Mesenchymal stem cell (in vitro differentiated cells and primary cell): ENCODE measurements at regions not wholly inside any gene's neighbourhood (a gene's known extent, or its start where the extent isn't known, plus 50 kb on each side); places are given as distances from the start of the nearest gene placed in this dataset.

Experiments
- DNase-seq: peaks from one replicate; pipeline ENCODE4 v3.0.0-alpha.2; 2013
- H2AFZ ChIP-seq: one replicate; pipeline ENCODE4 v1.6.1; 2013; ENCODE audit warnings: low read depth, mild to moderate bottlenecking, control low read depth, inconsistent platforms, low read length, moderate library complexity
- H2AK5ac ChIP-seq: 2 replicates; pipeline ENCODE4 v1.6.1; 2013; ENCODE audit warnings: low read length, moderate library complexity, mild to moderate bottlenecking, inconsistent platforms; ENCODE audit not compliant: severe bottlenecking
- H2BK120ac ChIP-seq: one replicate; pipeline ENCODE4 v1.6.1; 2013; ENCODE audit warnings: low read depth, mild to moderate bottlenecking, inconsistent platforms, low read length, moderate library complexity
- H2BK12ac ChIP-seq, 2 experiments: one replicate each; pipeline ENCODE4 v1.6.1; 2013; ENCODE audit warnings: inconsistent platforms in 2 of 2, low read length in 2 of 2, mild to moderate bottlenecking in 2 of 2, moderate library complexity in 2 of 2, control low read depth in 1 of 2
- H2BK15ac ChIP-seq: one replicate; pipeline ENCODE4 v1.6.1; 2013; ENCODE audit warnings: mild to moderate bottlenecking, low read depth, inconsistent platforms; ENCODE audit not compliant: poor library complexity, severe bottlenecking
- H2BK5ac ChIP-seq: 2 replicates; pipeline ENCODE4 v1.6.1; 2013; ENCODE audit warnings: low read depth, mild to moderate bottlenecking, low read length, control low read depth, inconsistent platforms; ENCODE audit not compliant: poor library complexity, severe bottlenecking
- H3K14ac ChIP-seq, 2 experiments: one replicate each; pipeline ENCODE4 v1.6.1; 2013; ENCODE audit warnings: inconsistent platforms in 2 of 2, low read length in 2 of 2, control low read depth in 1 of 2, mild to moderate bottlenecking in 1 of 2, moderate library complexity in 1 of 2
- H3K18ac ChIP-seq, 2 experiments: one replicate each; pipeline ENCODE4 v1.6.1; 2013; ENCODE audit warnings: inconsistent platforms in 2 of 2, low read length in 2 of 2, control low read depth in 1 of 2, low read depth in 1 of 2, mild to moderate bottlenecking in 1 of 2
- H3K23ac ChIP-seq, 2 experiments: one replicate each; pipeline ENCODE4 v1.6.1; 2013; ENCODE audit warnings: inconsistent platforms in 2 of 2, low read length in 2 of 2, mild to moderate bottlenecking in 2 of 2, moderate library complexity in 2 of 2, control low read depth in 1 of 2
- H3K27ac ChIP-seq: 2 replicates; pipeline ENCODE4 v1.5.1; 2013; ENCODE audit warnings: mild to moderate bottlenecking, moderate library complexity, low read length, control low read depth, inconsistent platforms; ENCODE audit not compliant: poor library complexity, severe bottlenecking
- H3K27me3 ChIP-seq, 2 experiments: 2 replicates each; pipeline versions ENCODE4 v1.6.1 to v1.7.0; 2013; ENCODE audit warnings: low read length in 2 of 2, mild to moderate bottlenecking in 2 of 2, moderate library complexity in 2 of 2, control low read depth in 1 of 2, inconsistent platforms in 1 of 2; ENCODE audit not compliant: control insufficient read depth in 1 of 2, insufficient read depth in 1 of 2
- H3K36me3 ChIP-seq, 2 experiments: 2 replicates each; pipeline versions ENCODE4 v1.6.1 to v1.7.0; 2013; ENCODE audit warnings: low read length in 2 of 2, control low read depth in 1 of 2, inconsistent platforms in 1 of 2, low read depth in 1 of 2, mild to moderate bottlenecking in 1 of 2; ENCODE audit not compliant: insufficient read depth in 2 of 2, control insufficient read depth in 1 of 2
- H3K4ac ChIP-seq, 2 experiments: one replicate each; pipeline ENCODE4 v1.6.1; 2013; ENCODE audit warnings: inconsistent platforms in 2 of 2, low read length in 2 of 2, mild to moderate bottlenecking in 2 of 2, moderate library complexity in 2 of 2, control low read depth in 1 of 2, low read depth in 1 of 2
- H3K4me1 ChIP-seq: 2 replicates; pipeline ENCODE4 v1.6.1; 2013; ENCODE audit warnings: low read depth, low read length, control low read depth; ENCODE audit not compliant: control insufficient read depth, insufficient read depth
- H3K4me2 ChIP-seq: 2 replicates; pipeline ENCODE4 v1.6.1; 2013; ENCODE audit warnings: low read length, mild to moderate bottlenecking, inconsistent platforms; ENCODE audit not compliant: poor library complexity, severe bottlenecking
- H3K4me3 ChIP-seq, 2 experiments: 2 replicates each; pipeline versions ENCODE4 v1.5.1 to v1.7.0; 2013; ENCODE audit warnings: low read length in 2 of 2, mild to moderate bottlenecking in 2 of 2, control low read depth in 1 of 2, low read depth in 1 of 2; ENCODE audit not compliant: insufficient read depth in 1 of 2
- H3K79me1 ChIP-seq: replicated peaks from 2 replicates; pipeline ENCODE4 v1.6.1; 2013; ENCODE audit warnings: mild to moderate bottlenecking, control low read depth, low read length, inconsistent platforms; ENCODE audit not compliant: poor library complexity, severe bottlenecking
- H3K9ac ChIP-seq: 2 replicates; pipeline ENCODE4 v1.7.0; 2013; ENCODE audit warnings: mild to moderate bottlenecking, low read length, moderate library complexity
- H3K9me3 ChIP-seq: 2 replicates; pipeline ENCODE4 v1.7.0; 2013; ENCODE audit warnings: mild to moderate bottlenecking, low read length; ENCODE audit not compliant: control insufficient read depth
- H4K8ac ChIP-seq: one replicate; pipeline ENCODE4 v1.6.1; 2013; ENCODE audit warnings: inconsistent platforms, mild to moderate bottlenecking, low read length, moderate library complexity
- H4K91ac ChIP-seq: one replicate; pipeline ENCODE4 v1.6.1; 2013; ENCODE audit warnings: mild to moderate bottlenecking, low read length, inconsistent platforms
- WGBS: methylation state at CpG from one replicate; pipeline ENCODE4 v1.1.7; 2013; ENCODE audit warnings: mixed read lengths; 5-methylcytosine and 5-hydroxymethylcytosine counted together

DNA sequence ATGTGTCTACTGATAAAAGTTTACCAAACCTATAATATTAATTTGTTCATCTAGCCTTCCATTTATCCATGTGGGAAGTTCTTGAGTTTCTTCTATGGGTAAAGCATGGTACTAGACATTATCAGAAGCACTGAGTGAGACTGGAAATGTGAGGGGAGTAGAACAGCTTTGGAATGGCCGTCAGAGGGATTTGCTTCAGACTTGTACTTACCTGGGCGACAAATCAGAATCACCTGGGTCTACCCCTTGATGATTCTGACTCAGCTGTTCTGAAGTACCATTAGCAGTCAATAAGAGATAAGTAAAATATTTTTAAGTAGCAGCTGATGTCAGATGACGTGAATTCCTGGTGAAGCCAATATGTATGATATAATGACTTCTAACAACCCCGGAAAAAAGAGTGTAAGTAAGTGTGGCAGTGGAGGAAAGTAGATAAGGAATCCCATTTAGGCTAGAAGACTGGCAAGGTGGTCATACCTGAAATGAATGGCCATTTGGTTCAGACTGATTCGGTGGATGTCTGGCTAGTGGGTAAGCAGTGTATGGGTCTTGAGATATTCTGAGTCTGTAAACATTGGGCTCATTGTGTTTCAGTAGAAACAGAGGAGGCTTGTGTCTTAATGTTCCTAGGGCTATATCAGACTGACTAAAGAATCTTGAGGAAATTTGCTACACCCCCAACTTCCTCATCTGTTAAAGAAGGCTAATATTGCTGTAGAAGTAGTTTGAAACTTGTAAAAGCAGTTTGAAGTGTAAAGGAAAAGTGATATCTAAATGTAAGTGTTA is 409.2 kb downstream of the NKX6-1 start:
- WGBS = 79% methylated on average over 5 of the region's 5 CpGs

GRCh38 chr4:84085986-84086385 is 413.1 kb downstream of the NKX6-1 start:
- Histone ChIP-seq H4K8ac (no peak overlapping the region), H3K23ac (no peak overlapping the region), H2AK5ac (no peak overlapping the region), H2BK12ac (no peak overlapping the region), H2BK5ac (no peak overlapping the region), H3K4ac (no peak overlapping the region), H3K79me1 (no peaks in the 10 kb centered on the region), H2BK120ac (no peak overlapping the region), H2BK15ac (no peak overlapping the region), H3K4me2 (no peak overlapping the region), H3K27me3 (no peaks in the 10 kb centered on the region), H3K9ac (no peak overlapping the region), H4K91ac (no peak overlapping the region), H3K27ac (no peak overlapping the region), H2AFZ (no peak overlapping the region), H3K18ac (no peak overlapping the region), H3K4me1 (no peaks in the 10 kb centered on the region), H3K9me3 (no peaks in the 10 kb centered on the region), H3K14ac (no peak overlapping the region), H3K4me3 (no peak overlapping the region), H3K36me3 (no peaks in the 10 kb centered on the region)
- DNase-seq = no peak
- WGBS = 84% methylated on average over 3 of the region's 4 CpGs

More for the DNA sequence above, 409.2 kb downstream of the NKX6-1 start:
- no peak overlapping the region for H2BK15ac ChIP-seq
- no peak overlapping the region for H3K23ac ChIP-seq
- H3K36me3 ChIP-seq = no peaks in the 10 kb centered on the region
- H3K14ac ChIP-seq = no peak overlapping the region
- H2BK120ac ChIP-seq = no peak overlapping the region
- H3K4me3 ChIP-seq = no peak overlapping the region
- no peak overlapping the region for H3K27ac ChIP-seq
- DNase-seq = no peak
- H2AFZ ChIP-seq = no peak overlapping the region
- no peak overlapping the region for H3K4me2 ChIP-seq
- H4K8ac ChIP-seq = no peak overlapping the region
- H2BK12ac ChIP-seq = no peak overlapping the region
- H3K4me1 ChIP-seq = no peaks in the 10 kb centered on the region
- H3K27me3 ChIP-seq = no peaks in the 10 kb centered on the region
- no peak overlapping the region for H2AK5ac ChIP-seq
- no peaks in the 10 kb centered on the region for H3K79me1 ChIP-seq
- H3K18ac ChIP-seq = no peak overlapping the region
- H3K9ac ChIP-seq = no peak overlapping the region
- no peaks in the 10 kb centered on the region for H3K9me3 ChIP-seq
- H4K91ac ChIP-seq = no peak overlapping the region
- H2BK5ac ChIP-seq = no peak overlapping the region
- no peak overlapping the region for H3K4ac ChIP-seq

DNA sequence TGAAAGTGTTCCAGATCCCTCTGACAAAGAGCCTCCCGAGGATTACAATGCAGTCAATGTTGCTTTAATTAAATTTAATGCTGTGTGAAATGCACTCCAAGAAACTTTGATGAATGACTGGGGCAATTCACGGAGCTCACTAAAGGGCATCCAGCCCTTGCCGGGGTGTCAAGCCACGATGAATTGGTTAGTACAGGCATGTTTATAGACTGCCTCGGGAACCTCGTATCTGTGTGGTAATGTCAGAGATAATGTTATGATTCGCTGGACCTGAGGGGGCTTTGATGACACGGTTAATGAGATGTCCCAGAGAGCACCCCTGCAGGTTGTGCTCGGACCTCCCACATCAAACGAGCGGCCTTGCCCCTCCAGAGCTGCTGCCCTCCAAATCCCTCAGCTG is 428.8 kb downstream of the NKX6-1 start:
- no peak overlapping the region for H3K18ac ChIP-seq
- 72% methylated on average over 11 of the region's 11 CpGs for WGBS
- no peaks in the 10 kb centered on the region for H3K36me3 ChIP-seq
- H3K23ac ChIP-seq = no peak overlapping the region
- H3K4me1 ChIP-seq = no peaks in the 10 kb centered on the region
- H3K4ac ChIP-seq = no peak overlapping the region
- H2AK5ac ChIP-seq = no peak overlapping the region
- no peak for DNase-seq
- no peak overlapping the region for H3K9ac ChIP-seq
- no peak overlapping the region for H3K4me3 ChIP-seq
- H2BK12ac ChIP-seq = no peak overlapping the region
- H2AFZ ChIP-seq = no peak overlapping the region
- no peak overlapping the region for H4K8ac ChIP-seq
- H2BK120ac ChIP-seq = no peak overlapping the region
- no peak overlapping the region for H3K4me2 ChIP-seq
- no peak overlapping the region for H3K14ac ChIP-seq
- no peaks in the 10 kb centered on the region for H3K79me1 ChIP-seq
- H4K91ac ChIP-seq = no peak overlapping the region
- no peak overlapping the region for H2BK15ac ChIP-seq
- peaks cover 0 to 3% of the 10 kb centered on the region in 2 experiments for H3K27me3 ChIP-seq
- no peak overlapping the region for H2BK5ac ChIP-seq
- no peak overlapping the region for H3K27ac ChIP-seq
- no peaks in the 10 kb centered on the region for H3K9me3 ChIP-seq

- H2BK5ac ChIP-seq = no peak overlapping the region
- H4K8ac ChIP-seq = no peak overlapping the region
- no peak overlapping the region for H3K23ac ChIP-seq
- no peaks in the 10 kb centered on the region for H3K79me1 ChIP-seq
- H3K36me3 ChIP-seq = no peaks in the 10 kb centered on the region
- DNase-seq = no peak
- no peak overlapping the region for H2BK120ac ChIP-seq
- H3K14ac ChIP-seq = no peak overlapping the region
- no peak overlapping the region for H4K91ac ChIP-seq
- no peak overlapping the region for H3K9ac ChIP-seq
- no peak overlapping the region for H3K18ac ChIP-seq
- 74% methylated on average over 4 of the region's 5 CpGs for WGBS
- no peak overlapping the region for H3K4ac ChIP-seq
- no peak overlapping the region for H2AK5ac ChIP-seq
- H2BK15ac ChIP-seq = no peak overlapping the region
- no peak overlapping the region for H2BK12ac ChIP-seq
- no peak overlapping the region for H3K27ac ChIP-seq
- no peaks in the 10 kb centered on the region for H3K4me1 ChIP-seq
- no peak overlapping the region for H3K4me3 ChIP-seq
- no peaks in the 10 kb centered on the region for H3K9me3 ChIP-seq
- no peaks in the 10 kb centered on the region for H3K27me3 ChIP-seq
- H3K4me2 ChIP-seq = no peak overlapping the region
- no peak overlapping the region for H2AFZ ChIP-seq
Measured at GRCh38 chr4:84063619-84064018, 435.5 kb downstream of the NKX6-1 start.
